ENCODE measurements at regions not wholly inside any gene's neighbourhood (a gene's known extent, or its start where the extent isn't known, plus 50 kb on each side); places are given as distances from the start of the nearest gene placed in this dataset.

GRCh38 chr9:134554373-134555093 lies 87.1 kb upstream of the COL5A1 start:
- Histone ChIP-seq H3K27me3 (no peaks in the 10 kb centered on the region), H3K4me1 (ENCODE audit: insufficient read depth) (no peaks in the 10 kb centered on the region), H3K9me3 (no peaks in the 10 kb centered on the region), H3K36me3 (no peaks in the 10 kb centered on the region), H3K4me3 (no peak overlapping the region), H3K27ac (no peak overlapping the region)
- DNase-seq, result peak in 1 of 5 donors; percentile 7
- 81 to 91% (median 90%) methylated on average over 18 to 22 of the region's 22 CpGs for WGBS, 3 donors
- no peak for TF ChIP-seq POLR2A (IDR thresholded peaks at IDR 0.05)
- no peak for TF ChIP-seq EP300 (IDR thresholded peaks at IDR 0.05)
- no peak for TF ChIP-seq CTCF (IDR thresholded peaks at IDR 0.05)
- intact Hi-C loops (cut with DNase I), result no loop called here

GRCh38 chr9:134555094-134555650 lies 86.4 kb upstream of the COL5A1 start:
- Histone ChIP-seq H3K4me1 (ENCODE audit: insufficient read depth) (no peaks in the 10 kb centered on the region), H3K27me3 (no peaks in the 10 kb centered on the region), H3K36me3 (no peaks in the 10 kb centered on the region), H3K4me3 (no peak overlapping the region), H3K9me3 (no peaks in the 10 kb centered on the region), H3K27ac (no peak overlapping the region)
- intact Hi-C loops (cut with DNase I), result no loop called here
- WGBS, 3 donors, result 68 to 72% (median 69%) methylated on average over 9 of the region's 9 CpGs
- TF ChIP-seq CTCF (IDR thresholded peaks at IDR 0.05) (no peak), POLR2A (IDR thresholded peaks at IDR 0.05) (no peak), EP300 (IDR thresholded peaks at IDR 0.05) (no peak)
- DNase-seq, result peak in 1 of 5 donors; percentile 1

GRCh38 chr9:134556531-134557068 lies 85.0 kb upstream of the COL5A1 start:
- H3K9me3 ChIP-seq, result no peaks in the 10 kb centered on the region
- H3K27ac ChIP-seq, result no peak overlapping the region
- H3K4me3 ChIP-seq, result no peak overlapping the region
- no peaks in the 10 kb centered on the region for H3K36me3 ChIP-seq
- H3K4me1 ChIP-seq (ENCODE audit: insufficient read depth), result no peaks in the 10 kb centered on the region
- WGBS, 3 donors, result 81 to 93% (median 92%) methylated on average over 14 to 15 of the region's 15 CpGs
- TF ChIP-seq POLR2A (IDR thresholded peaks at IDR 0.05) (no peak), CTCF (IDR thresholded peaks at IDR 0.05) (no peak), EP300 (IDR thresholded peaks at IDR 0.05) (no peak)
- intact Hi-C loops (cut with DNase I), result no loop called here
- no peaks in the 10 kb centered on the region for H3K27me3 ChIP-seq
- peak in 2 of 5 donors; percentile 7 to 18 for DNase-seq

GRCh38 chr9:134557331-134557730 lies 84.3 kb upstream of the COL5A1 start:
- TF ChIP-seq CTCF (IDR thresholded peaks at IDR 0.05), result no peak
- no peak for TF ChIP-seq EP300 (IDR thresholded peaks at IDR 0.05)
- no peak for TF ChIP-seq POLR2A (IDR thresholded peaks at IDR 0.05)
- DNase-seq, result peak in 2 of 5 donors; percentile 2 to 4
- no peaks in the 10 kb centered on the region for H3K36me3 ChIP-seq
- no peaks in the 10 kb centered on the region for H3K9me3 ChIP-seq
- no peaks in the 10 kb centered on the region for H3K4me1 ChIP-seq (ENCODE audit: insufficient read depth)
- H3K4me3 ChIP-seq, result no peak overlapping the region
- H3K27ac ChIP-seq, result no peak overlapping the region
- 87 to 91% (median 90%) methylated on average over 18 of the region's 18 CpGs for WGBS, 3 donors
- intact Hi-C loops (cut with DNase I), result no loop called here
- no peaks in the 10 kb centered on the region for H3K27me3 ChIP-seq

Measured in ovary (tissue), 7 donors.